CD4-positive, alpha-beta T cell treated with Interleukin-15 for 4 hours (primary cell): ENCODE measurements at regions not wholly inside any gene's neighbourhood (a gene's known extent, or its start where the extent isn't known, plus 50 kb on each side); places are given as distances from the start of the nearest gene placed in this dataset.
"Not testable (repeated sequence)": the region's sequence is repeated elsewhere in the genome, so short reads cannot be mapped to it uniquely, and the experiment has no call there.

ENCODE experiments used
- DNase-seq: peaks from one replicate; pipeline ENCODE4 v3.0.0-alpha.2; 2020; ENCODE audit warnings: low spot score

DNA sequence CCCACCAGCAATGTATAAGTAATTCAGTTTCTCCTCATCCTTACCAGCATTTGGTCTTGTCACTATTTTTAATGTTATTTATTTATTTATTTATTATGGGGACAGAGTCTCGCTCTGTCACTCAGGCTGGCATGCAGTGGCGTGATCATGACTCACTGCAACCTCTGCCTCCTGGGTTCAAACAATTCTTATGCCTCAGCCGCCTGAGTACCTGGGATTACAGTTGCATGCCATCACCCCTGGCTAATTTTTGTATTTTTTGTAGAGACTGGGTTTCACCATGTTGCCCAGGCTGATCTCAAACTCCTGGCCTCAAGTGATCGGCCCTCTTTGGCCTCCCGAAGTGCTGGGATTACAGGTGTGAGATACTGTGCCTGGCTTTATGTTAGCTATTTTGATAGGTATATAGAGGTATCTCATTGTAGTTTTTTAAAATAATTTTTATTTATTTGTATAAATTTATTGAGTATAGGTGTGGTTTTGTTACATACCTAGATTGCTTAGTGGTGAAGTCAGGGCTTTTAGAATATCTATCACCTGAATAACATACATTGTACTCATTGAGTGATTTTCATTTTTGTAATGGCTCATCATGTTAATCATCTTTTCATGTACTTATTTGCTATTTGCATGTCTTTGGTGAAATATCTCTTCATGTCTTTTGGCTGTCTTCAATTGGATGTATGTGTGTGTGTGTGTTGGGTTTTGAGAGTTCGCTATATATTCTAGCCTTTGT is 53.3 kb downstream of the TANC2 start:
- no peak for DNase-seq

GRCh38 chr17:63022567-63022966 is 56.5 kb downstream of the TANC2 start:
- no peak for DNase-seq

GRCh38 chr17:63023049-63023448 is 57.0 kb downstream of the TANC2 start:
- DNase-seq, result no peak

GRCh38 chr17:63024201-63024600 is 58.2 kb downstream of the TANC2 start:
- no peak for DNase-seq

DNA sequence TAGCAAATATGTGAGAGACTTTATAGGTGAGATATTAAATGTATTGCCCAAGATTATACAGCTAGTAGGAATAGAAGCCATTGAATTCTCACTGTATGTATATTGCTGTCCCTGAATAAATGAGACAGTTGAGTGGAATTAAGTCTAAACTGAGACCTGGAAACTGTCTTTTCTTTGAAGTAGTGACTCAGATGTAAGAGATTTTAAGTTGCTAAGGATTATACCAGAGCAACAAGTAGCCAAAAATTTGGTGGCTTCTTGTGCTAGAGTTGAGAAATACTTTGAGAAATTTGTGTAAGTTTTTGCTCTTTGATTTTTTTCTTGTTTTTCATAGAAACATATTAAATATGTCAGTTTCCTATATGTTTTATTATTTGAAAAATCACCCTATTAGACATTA is 58.7 kb downstream of the TANC2 start:
- DNase-seq, result no peak

DNA sequence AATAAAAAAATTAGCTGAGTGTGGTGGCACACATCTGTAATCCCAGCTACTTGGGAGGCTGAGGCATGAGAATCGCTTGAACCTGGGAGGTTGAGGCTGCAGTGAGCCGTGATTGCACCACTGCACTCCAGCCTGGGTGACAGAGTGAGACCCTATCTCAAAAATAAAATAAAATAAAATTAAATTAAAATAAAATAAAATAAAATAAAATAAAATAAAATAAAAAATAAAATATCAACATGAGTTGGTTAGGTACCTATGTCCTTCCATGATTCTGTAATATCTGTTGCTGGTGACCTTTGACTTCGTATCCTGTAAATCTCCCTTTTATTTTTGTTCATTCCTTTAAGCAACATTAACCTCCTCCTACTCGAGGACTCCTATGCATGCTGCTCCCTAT is 59.6 kb downstream of the TANC2 start:
- not testable (repeated sequence) for DNase-seq

DNA sequence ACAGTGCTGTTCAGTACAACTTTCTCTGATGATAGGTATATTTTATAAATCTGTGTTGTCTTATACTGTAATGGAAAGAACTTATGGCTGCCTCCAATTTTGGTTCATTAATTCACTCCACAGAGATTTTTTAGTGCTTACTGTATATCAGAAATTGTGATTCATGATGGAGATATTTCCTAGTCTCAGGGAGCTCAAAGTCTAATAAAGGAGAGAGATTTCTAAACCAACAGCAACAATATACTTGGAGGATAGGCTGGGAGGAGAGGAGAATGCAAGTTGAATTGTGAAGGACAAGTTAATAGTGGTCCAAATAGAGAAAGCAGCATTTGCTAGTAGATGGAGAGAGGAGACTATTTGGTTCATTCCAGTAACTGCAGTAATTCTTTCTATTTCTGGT is 63.5 kb downstream of the TANC2 start:
- DNase-seq, result no peak

GRCh38 chr17:63032142-63032541 is 66.1 kb downstream of the TANC2 start:
- DNase-seq, result no peak

GRCh38 chr17:63033142-63033541 is 67.1 kb downstream of the TANC2 start:
- DNase-seq, result no peak

GRCh38 chr17:63035271-63035670 is 69.2 kb downstream of the TANC2 start:
- DNase-seq, result no peak

DNA sequence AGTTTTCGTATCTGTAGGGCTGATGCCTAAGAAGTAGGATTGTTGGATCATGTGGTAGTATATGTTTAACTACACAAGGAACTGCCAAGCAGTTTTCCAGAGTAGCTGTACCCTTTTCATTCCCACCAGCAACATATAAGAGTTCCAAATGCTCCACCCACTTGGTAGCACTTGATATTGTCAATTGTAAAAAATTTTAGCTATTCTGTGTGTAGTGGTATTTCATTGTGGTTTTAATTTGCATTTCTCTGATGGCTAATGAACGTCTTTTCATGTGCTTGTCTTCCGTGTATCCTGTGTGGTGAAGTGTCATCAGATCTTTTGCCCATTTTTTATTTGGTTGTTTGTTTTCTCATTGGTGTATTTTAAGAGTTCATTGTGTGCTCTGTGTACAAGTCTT is 69.7 kb downstream of the TANC2 start:
- no peak for DNase-seq

GRCh38 chr17:63039342-63039741 is 73.3 kb downstream of the TANC2 start:
- DNase-seq, result no peak

- DNase-seq, result no peak
Observed at GRCh38 chr17:63039899-63040602, 74.0 kb downstream of the TANC2 start.

- no peak for DNase-seq
Observed at GRCh38 chr17:63040816-63041215, 74.8 kb downstream of the TANC2 start.

GRCh38 chr17:63041251-63041650 is 75.2 kb downstream of the TANC2 start:
- no peak for DNase-seq

DNA sequence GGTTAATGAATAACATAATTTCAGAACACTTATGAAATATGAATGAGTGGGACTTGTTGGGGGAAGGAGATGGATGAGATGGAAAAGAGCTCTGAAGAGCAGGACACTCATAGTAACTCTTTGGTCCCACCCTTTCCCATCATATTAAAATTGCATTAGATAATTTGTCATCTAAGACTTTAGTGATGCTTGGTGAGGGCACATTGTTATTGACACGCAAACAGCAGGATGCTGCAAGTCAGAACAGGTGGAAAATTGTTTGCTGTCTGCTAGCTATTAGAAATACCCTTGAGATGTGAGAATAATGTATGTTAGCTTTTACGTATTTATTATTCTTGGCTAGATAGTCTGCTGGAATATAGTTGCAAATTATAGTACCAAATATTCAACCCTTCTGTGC is 75.7 kb downstream of the TANC2 start:
- no peak for DNase-seq

DNA sequence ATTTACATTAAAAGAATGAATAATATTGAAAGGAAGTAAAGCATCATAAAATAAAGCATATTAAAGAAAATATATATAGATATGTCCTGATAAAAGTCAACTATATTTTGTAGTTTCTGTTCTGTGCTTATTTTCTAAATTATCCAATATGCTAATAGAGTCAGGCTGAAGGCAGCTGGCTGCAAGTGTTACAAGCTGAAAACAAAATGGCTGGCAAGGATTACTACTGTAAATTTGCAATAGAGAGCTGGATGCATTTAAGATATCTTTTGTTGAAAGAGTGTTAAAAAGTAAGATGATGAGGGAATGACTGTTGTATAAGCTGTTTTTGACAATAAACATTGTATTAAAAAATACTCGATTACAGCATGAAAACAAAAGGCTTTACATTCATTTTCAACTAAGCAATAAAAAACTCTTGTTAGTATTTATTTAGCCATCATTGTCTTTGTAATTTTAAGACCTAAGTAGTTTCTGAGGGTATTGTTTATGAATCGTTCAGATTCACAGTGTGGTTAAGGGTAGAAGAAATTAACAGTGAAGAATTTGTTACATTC is 76.3 kb downstream of the TANC2 start:
- no peak for DNase-seq

DNA sequence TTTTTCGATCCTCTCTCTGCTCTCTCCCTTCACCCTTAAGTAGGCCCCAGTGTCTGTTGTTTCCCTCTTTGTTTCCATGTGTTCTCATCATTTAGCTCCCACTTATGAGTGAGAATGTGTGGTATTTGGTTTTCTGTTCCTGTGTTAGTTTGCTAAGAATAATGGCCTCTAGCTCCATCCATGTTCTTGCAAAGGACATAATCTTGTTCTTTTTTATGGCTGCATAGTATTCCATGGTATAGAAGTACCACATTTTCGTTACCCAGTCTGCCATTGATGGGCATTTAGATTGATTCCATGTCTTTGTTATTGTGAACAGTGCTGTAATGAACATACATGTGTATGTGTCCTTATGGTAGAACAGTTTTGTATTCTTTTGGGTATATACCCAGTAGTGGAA is 91.5 kb downstream of the TANC2 start:
- DNase-seq, result not testable (repeated sequence)

DNA sequence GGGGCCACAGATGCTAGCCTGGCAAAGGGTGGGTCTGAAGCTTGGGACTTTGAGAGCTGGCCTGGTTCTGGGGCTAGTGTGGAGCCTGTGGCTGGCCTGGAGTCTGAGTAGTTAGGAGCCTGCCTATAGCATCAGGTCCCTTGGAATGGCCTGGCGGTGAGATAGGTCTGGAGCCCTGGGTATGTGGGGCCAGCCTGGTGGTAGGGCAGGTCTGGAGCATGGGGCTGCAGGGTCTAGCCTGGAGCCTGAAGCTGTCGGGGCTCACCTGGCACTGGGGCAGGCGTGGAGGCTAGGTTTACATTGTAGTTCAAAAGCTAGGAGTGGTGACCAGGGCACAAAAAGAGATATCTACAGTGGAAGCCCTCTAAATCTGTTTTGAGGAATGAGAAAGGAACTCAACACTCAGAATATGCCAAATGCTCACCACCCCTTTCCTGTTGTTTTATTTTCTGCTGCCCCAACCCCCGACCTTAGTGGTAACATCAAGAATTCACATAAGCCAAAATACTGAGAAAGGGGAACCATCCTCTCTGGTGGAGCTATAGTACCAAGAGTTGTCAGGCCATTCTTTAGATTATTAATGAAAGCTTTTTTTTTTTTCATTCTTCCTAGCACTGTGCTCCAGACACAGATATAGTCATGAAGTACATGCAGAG is 100.3 kb downstream of the TANC2 start:
- DNase-seq, result no peak

DNA sequence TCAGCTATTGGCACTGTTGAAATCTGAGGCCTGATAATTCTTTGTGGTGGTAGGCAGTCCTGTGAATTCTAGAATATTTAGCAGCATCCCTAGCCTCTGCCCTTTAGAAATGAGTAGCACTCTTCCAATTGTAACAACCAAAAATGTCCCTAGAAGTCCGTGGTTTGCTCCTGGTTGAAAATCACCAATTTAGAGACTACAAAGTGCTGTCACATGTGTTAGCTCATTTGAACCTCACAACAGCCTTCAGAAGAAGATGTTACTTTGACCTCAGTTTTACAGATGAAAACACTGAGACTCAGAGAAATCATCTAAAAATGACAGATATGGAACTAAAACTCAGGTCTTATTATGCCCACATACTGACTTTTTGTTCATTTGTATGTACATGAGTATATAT is 103.2 kb downstream of the TANC2 start:
- DNase-seq, result no peak

- no peak for DNase-seq
Observed at GRCh38 chr17:63070031-63070430, 104.0 kb downstream of the TANC2 start.

- no peak for DNase-seq
Observed at GRCh38 chr17:63071797-63072196, 105.8 kb downstream of the TANC2 start.

- DNase-seq, result no peak
Observed at GRCh38 chr17:63075969-63076368, 109.9 kb downstream of the TANC2 start.
